SU-DHL-6 (cell line): ENCODE measurements at regions not wholly inside any gene's neighbourhood (a gene's known extent, or its start where the extent isn't known, plus 50 kb on each side); places are given as distances from the start of the nearest gene placed in this dataset.

Experiments
- H2AFZ ChIP-seq: fragments of 200-600 bp; sonication (generic); 2 replicates; pipeline ENCODE4 v1.6.1; 2014; ENCODE audit warnings: low read depth, mild to moderate bottlenecking, moderate library complexity, mixed read lengths, antibody characterized with exemption, low read length; ENCODE audit not compliant: severe bottlenecking
- H3F3A ChIP-seq: fragments of 200-600 bp; shearing (Covaris generic); 2 replicates; pipeline ENCODE4 v1.6.0; 2016; ENCODE audit warnings: antibody characterized with exemption, mild to moderate bottlenecking; ENCODE audit not compliant: insufficient read depth
- H3K27ac ChIP-seq: fragments of 200-600 bp; sonication (generic); 2 replicates; pipeline ENCODE4 v1.5.1; 2016; ENCODE audit warnings: low read depth, mild to moderate bottlenecking, low read length, moderate library complexity, mixed read lengths
- H3K27me3 ChIP-seq: fragments of 200-600 bp; sonication (generic), shearing (Covaris generic); 2 replicates; pipeline ENCODE4 v1.6.0; 2014; ENCODE audit warnings: mild to moderate bottlenecking, low read length
- H3K36me3 ChIP-seq: fragments of 200-600 bp; sonication (generic); 2 replicates; pipeline ENCODE4 v1.6.1; 2014; ENCODE audit warnings: mild to moderate bottlenecking, low read length, mixed read lengths
- H3K4me2 ChIP-seq: fragments of 300-600, 200-600 bp; shearing (Covaris generic), sonication (generic); 2 replicates; pipeline ENCODE4 v1.6.0; 2014; ENCODE audit warnings: low read length, low read depth, mild to moderate bottlenecking; ENCODE audit not compliant: poor library complexity, severe bottlenecking
- H3K4me3 ChIP-seq: fragments of 200-600 bp; sonication (generic); 2 replicates; pipeline ENCODE4 v1.5.1; 2014; ENCODE audit warnings: antibody characterized with exemption, low read length, mild to moderate bottlenecking, mixed read lengths; ENCODE audit not compliant: insufficient read depth, poor library complexity, severe bottlenecking
- H3K79me2 ChIP-seq: fragments of 200-600 bp; sonication (generic); 2 replicates; pipeline ENCODE4 v1.6.1; 2014; ENCODE audit warnings: mild to moderate bottlenecking, low read length, moderate library complexity; ENCODE audit not compliant: insufficient read depth
- H3K9ac ChIP-seq: fragments of 200-600 bp; sonication (generic); 2 replicates; pipeline ENCODE4 v1.7.0; 2014; ENCODE audit warnings: mild to moderate bottlenecking, low read length
- H3K9me2 ChIP-seq: fragments of 200-600 bp; sonication (generic); replicated peaks from 2 replicates; pipeline ENCODE4 v1.6.1; 2014; ENCODE audit warnings: low read length; ENCODE audit not compliant: insufficient read depth
- H3K9me3 ChIP-seq: fragments of 200-600 bp; sonication (generic); 2 replicates; pipeline ENCODE4 v1.6.1; 2014; ENCODE audit warnings: low read length, mixed read lengths; ENCODE audit not compliant: insufficient read depth
- H4K20me1 ChIP-seq: fragments of 200-600 bp; sonication (generic); 2 replicates; pipeline ENCODE4 v1.6.1; 2014; ENCODE audit warnings: low read depth, mild to moderate bottlenecking, antibody characterized with exemption, low read length, moderate library complexity, mixed read lengths
- CTCF ChIP-seq: fragments of 200-600 bp; sonication (generic); IDR thresholded peaks from one replicate; pipeline ENCODE4 v1.5.1; 2017; ENCODE audit warnings: antibody characterized with exemption, mild to moderate bottlenecking, low read length, moderate library complexity; ENCODE audit not compliant: insufficient read depth, poor library complexity, severe bottlenecking
- EZH2phosphoT487 ChIP-seq: fragments of 200-600 bp; sonication (generic), shearing (Covaris generic); conservative IDR thresholded peaks from 2 replicates; pipeline ENCODE4 v1.6.1; 2018; ENCODE audit warnings: mild to moderate bottlenecking, antibody characterized with exemption, low read length, moderate library complexity, mixed read lengths

GRCh38 chr2:120538691-120539423 lies 192.9 kb downstream of the INHBB start:
- no peak for TF ChIP-seq CTCF
- no peak for TF ChIP-seq EZH2phosphoT487
- no peaks in the 10 kb centered on the region for H3K36me3 ChIP-seq
- H3K4me2 ChIP-seq, result no peak overlapping the region
- H3K9me2 ChIP-seq, result no peaks in the 10 kb centered on the region
- H3K27ac ChIP-seq, result no peak overlapping the region
- H3K9me3 ChIP-seq, result no peaks in the 10 kb centered on the region
- no peaks in the 10 kb centered on the region for H3K79me2 ChIP-seq
- H3K27me3 ChIP-seq, result no peaks in the 10 kb centered on the region
- H3K4me3 ChIP-seq, result no peak overlapping the region
- H3K9ac ChIP-seq, result no peak overlapping the region
- H4K20me1 ChIP-seq, result no peaks in the 10 kb centered on the region
- H3F3A ChIP-seq, result no peaks in the 10 kb centered on the region
- H2AFZ ChIP-seq, result no peak overlapping the region

GRCh38 chr2:120539424-120539936 lies 193.5 kb downstream of the INHBB start:
- Histone ChIP-seq H3K9me2 (no peaks in the 10 kb centered on the region), H2AFZ (no peak overlapping the region), H4K20me1 (no peaks in the 10 kb centered on the region), H3F3A (no peaks in the 10 kb centered on the region), H3K9me3 (no peaks in the 10 kb centered on the region), H3K79me2 (no peaks in the 10 kb centered on the region), H3K4me2 (no peak overlapping the region), H3K9ac (no peak overlapping the region), H3K27me3 (no peaks in the 10 kb centered on the region), H3K36me3 (no peaks in the 10 kb centered on the region), H3K4me3 (no peak overlapping the region), H3K27ac (no peak overlapping the region)
- TF ChIP-seq CTCF (no peak), EZH2phosphoT487 (no peak)

GRCh38 chr2:120539937-120540718 lies 194.2 kb downstream of the INHBB start:
- Histone ChIP-seq H3K4me3 (no peak overlapping the region), H3K27ac (no peak overlapping the region), H4K20me1 (no peaks in the 10 kb centered on the region), H3K27me3 (no peaks in the 10 kb centered on the region), H3F3A (no peaks in the 10 kb centered on the region), H3K79me2 (no peaks in the 10 kb centered on the region), H3K4me2 (no peak overlapping the region), H3K36me3 (no peaks in the 10 kb centered on the region), H3K9ac (no peak overlapping the region), H2AFZ (no peak overlapping the region), H3K9me3 (no peaks in the 10 kb centered on the region), H3K9me2 (no peaks in the 10 kb centered on the region)
- TF ChIP-seq EZH2phosphoT487 (no peak), CTCF (no peak)
